HCT116 (cell line): ENCODE measurements at regions not wholly inside any gene's neighbourhood (a gene's known extent, or its start where the extent isn't known, plus 50 kb on each side); places are given as distances from the start of the nearest gene placed in this dataset.

Source experiments
- ATAC-seq: fragments of 200-7000 bp; cut with Tn5 transposase; 2 replicates; pipeline ENCODE4 v1.9.1; 2020; ENCODE audit warnings: mild to moderate bottlenecking, moderate library complexity
- BruUV-seq: library from RNA; stranded (reverse); fragments of 400-500 nt; replicated peaks from 2 replicates; lab custom pipeline; 2021; lab: Mats Ljungman, UMichigan
- CTCF ChIA-PET: fragments of 300-600 bp; sonication (Branson Sonifier 250); formaldehyde crosslinking; loops from one replicate; lab custom pipeline; 2021; ENCODE audit warnings: antibody characterized with exemption; lab: Charles Lee
- POLR2A ChIA-PET: fragments of 300-600, 350-600 bp; sonication (Branson Sonifier 250); formaldehyde crosslinking; loops from one replicate; lab custom pipeline; 2021; ENCODE audit warnings: antibody characterized with exemption; lab: Charles Lee
- RAD21 ChIA-PET, 2 experiments: fragments of 300-600 bp; sonication (Branson Sonifier 250); formaldehyde crosslinking; loops; one replicate each; lab custom pipeline; 2023; ENCODE audit warnings: low total read pairs in 2 of 2; ENCODE audit not compliant: uncharacterized antibody in 2 of 2, unreplicated experiment in 2 of 2, low non-redundant PET in 1 of 2; lab: Charles Lee
- DNase-seq: peaks from one replicate; pipeline ENCODE4 v3.0.0-alpha.2; 2010; ENCODE audit warnings: low read depth, low spot score
- H2AFZ ChIP-seq: fragments of 200-600 bp; shearing (Covaris generic), sonication (generic); 2 replicates; pipeline ENCODE4 v1.6.1; 2017; ENCODE audit warnings: low read depth, mixed run types, mixed read lengths, antibody characterized with exemption, low read length; ENCODE audit not compliant: poor library complexity, severe bottlenecking
- H3K27ac ChIP-seq: 2 replicates; pipeline ENCODE4 v1.5.1; 2012; ENCODE audit warnings: low read depth, low read length
- H3K27me3 ChIP-seq: fragments of 200-600 bp; sonication (generic); 2 replicates; pipeline ENCODE4 v1.6.1; 2016; ENCODE audit warnings: mixed run types, low read length, mixed read lengths; ENCODE audit not compliant: insufficient read depth
- H3K36me3 ChIP-seq, 2 experiments: fragments of 200-500 bp in 1 of 2; fragments of 200-600 bp in 1 of 2; sonication (Bioruptor generic) in 1 of 2; sonication (generic) in 1 of 2; 2 replicates each; pipeline versions ENCODE4 v1.5.1 to v1.6.1; 2014 to 2016; ENCODE audit warnings: low read length in 2 of 2, inconsistent platforms in 1 of 2, mixed read lengths in 1 of 2, mixed run types in 1 of 2; ENCODE audit not compliant: insufficient read depth in 2 of 2, control insufficient read depth in 1 of 2
- H3K4me1 ChIP-seq, 2 experiments: fragments of 200-600 bp in 1 of 2; sonication (generic) in 1 of 2; 2 replicates each; pipeline versions ENCODE4 v1.5.1 to v1.6.1; 2012 to 2017; ENCODE audit warnings: low read length in 2 of 2, inconsistent platforms in 1 of 2, mild to moderate bottlenecking in 1 of 2, mixed read lengths in 1 of 2, mixed run types in 1 of 2, moderate library complexity in 1 of 2; ENCODE audit not compliant: insufficient read depth in 2 of 2, control insufficient read depth in 1 of 2
- H3K4me2 ChIP-seq: fragments of 200-600 bp; sonication (generic); 2 replicates; pipeline ENCODE4 v1.6.1; 2017; ENCODE audit warnings: mixed run types, low read length, mixed read lengths
- H3K4me3 ChIP-seq, 2 experiments: fragments of 200-600 bp in 1 of 2; sonication (generic) in 1 of 2; replicated peaks in 1 of 2; 2 replicates each; pipeline ENCODE4 v1.5.1; 2011 to 2016; ENCODE audit warnings: low read length in 2 of 2, control low read depth in 1 of 2, low read depth in 1 of 2, mild to moderate bottlenecking in 1 of 2, mixed read lengths in 1 of 2, mixed run types in 1 of 2
- H3K79me2 ChIP-seq: fragments of 200-600 bp; sonication (generic); 2 replicates; pipeline ENCODE4 v1.6.1; 2017; ENCODE audit warnings: mild to moderate bottlenecking, mixed run types, low read length, moderate library complexity, mixed read lengths; ENCODE audit not compliant: insufficient read depth
- H3K9ac ChIP-seq: fragments of 200-600 bp; sonication (generic); 2 replicates; pipeline ENCODE4 v1.6.1; 2016; ENCODE audit warnings: low read length, mixed read lengths
- H3K9me2 ChIP-seq: fragments of 200-600 bp; sonication (generic), shearing (Covaris generic); 2 replicates; pipeline ENCODE4 v1.6.1; 2017; ENCODE audit warnings: mixed run types, mild to moderate bottlenecking, moderate library complexity; ENCODE audit not compliant: insufficient read depth
- H3K9me3 ChIP-seq, 2 experiments: fragments of 200-500 bp in 1 of 2; fragments of 200-600 bp in 1 of 2; sonication (Bioruptor generic) in 1 of 2; sonication (generic) in 1 of 2; 2 replicates each; pipeline ENCODE4 v1.6.1; 2014 to 2017; ENCODE audit warnings: low read length in 2 of 2, mixed read lengths in 2 of 2, inconsistent platforms in 1 of 2, low read depth in 1 of 2, mild to moderate bottlenecking in 1 of 2, mixed run types in 1 of 2, moderate library complexity in 1 of 2; ENCODE audit not compliant: control insufficient read depth in 1 of 2, insufficient read depth in 1 of 2
- H4K20me1 ChIP-seq: fragments of 200-600 bp; sonication (generic), shearing (Covaris generic); 2 replicates; pipeline ENCODE4 v1.6.1; 2017; ENCODE audit warnings: mixed run types, mild to moderate bottlenecking, moderate library complexity; ENCODE audit not compliant: insufficient read depth
- CBX3 ChIP-seq: IDR thresholded peaks from 2 replicates; pipeline ENCODE4 v1.6.1; 2012; ENCODE audit warnings: low read depth
- CEBPB ChIP-seq: IDR thresholded peaks from 2 replicates; pipeline ENCODE4 v1.6.1; 2012; ENCODE audit warnings: low read depth
- EGR1 ChIP-seq: IDR thresholded peaks from 2 replicates; pipeline ENCODE4 v1.6.1; 2012; ENCODE audit warnings: low read depth
- ELF1 ChIP-seq: IDR thresholded peaks from 2 replicates; pipeline ENCODE4 v1.6.1; 2012; ENCODE audit warnings: low read depth, borderline replicate concordance
- EZH2 ChIP-seq: fragments of 200-600 bp; sonication (generic); IDR thresholded peaks from 2 replicates; pipeline ENCODE4 v1.6.1; 2017; ENCODE audit warnings: antibody characterized with exemption, mixed run types
- JUND ChIP-seq: IDR thresholded peaks from 2 replicates; pipeline ENCODE4 v1.6.1; 2012
- MAX ChIP-seq: IDR thresholded peaks from 2 replicates; pipeline ENCODE4 v1.6.1; 2012
- POLR2A ChIP-seq: IDR thresholded peaks from 2 replicates; pipeline ENCODE4 v1.7.0; 2011; ENCODE audit warnings: borderline replicate concordance; ENCODE audit not compliant: insufficient read depth, insufficient read length; ENCODE audit errors: extremely low read depth
- POLR2AphosphoS5 ChIP-seq: IDR thresholded peaks from 2 replicates; pipeline ENCODE4 v1.6.1; 2011; ENCODE audit warnings: mild to moderate bottlenecking, low read depth, low read length, moderate library complexity
- RAD21 ChIP-seq: IDR thresholded peaks from 2 replicates; pipeline ENCODE4 v1.6.1; 2012; ENCODE audit warnings: low read depth, mild to moderate bottlenecking
- REST ChIP-seq: IDR thresholded peaks from 2 replicates; pipeline ENCODE4 v1.6.1; 2012; ENCODE audit warnings: low read depth
- SRF ChIP-seq: IDR thresholded peaks from 2 replicates; pipeline ENCODE4 v1.6.1; 2012; ENCODE audit warnings: low read depth
- YY1 ChIP-seq: IDR thresholded peaks from 2 replicates; pipeline ENCODE4 v1.6.1; 2011; ENCODE audit warnings: low read length, low read depth, moderate library complexity, mild to moderate bottlenecking; ENCODE audit not compliant: insufficient replicate concordance; ENCODE audit errors: extremely low read depth
- ZFX ChIP-seq: fragments of 450-650 bp; IDR thresholded peaks from 2 replicates; pipeline ENCODE4 v1.6.1; 2017
- ZNF274 ChIP-seq: fragments of 200-500 bp; sonication (Bioruptor generic); IDR thresholded peaks from 2 replicates; pipeline ENCODE4 v1.6.1; 2014; ENCODE audit warnings: mild to moderate bottlenecking, low read depth, low read length, inconsistent platforms
- intact Hi-C: fragments of 100-400 bp; cut with micrococcal nuclease; formaldehyde crosslinking; loops from 2 replicates; pipeline ENCODE4 v1.10.0; 2022
- TF ChIP-seq, protein P1 (sequence below): IDR thresholded peaks from 2 replicates; pipeline ENCODE4 v1.6.1; 2011; ENCODE audit warnings: mild to moderate bottlenecking, low read length, moderate library complexity; ENCODE audit not compliant: insufficient replicate concordance; ENCODE audit errors: extremely low read depth

GRCh38 chr1:56070601-56071000 is 508.8 kb downstream of the PLPP3 start:
- TF ChIP-seq CEBPB (no peak), YY1 (no peak), ZFX (no peak), JUND (no peak), POLR2A (no peak), EZH2 (no peak), RAD21 (no peak), POLR2AphosphoS5 (no peak), ZNF274 (no peak), REST (no peak), MAX (no peak), EGR1 (no peak), SRF (no peak), CBX3 (no peak), ELF1 (no peak)
- TF ChIP-seq, protein P1, sequence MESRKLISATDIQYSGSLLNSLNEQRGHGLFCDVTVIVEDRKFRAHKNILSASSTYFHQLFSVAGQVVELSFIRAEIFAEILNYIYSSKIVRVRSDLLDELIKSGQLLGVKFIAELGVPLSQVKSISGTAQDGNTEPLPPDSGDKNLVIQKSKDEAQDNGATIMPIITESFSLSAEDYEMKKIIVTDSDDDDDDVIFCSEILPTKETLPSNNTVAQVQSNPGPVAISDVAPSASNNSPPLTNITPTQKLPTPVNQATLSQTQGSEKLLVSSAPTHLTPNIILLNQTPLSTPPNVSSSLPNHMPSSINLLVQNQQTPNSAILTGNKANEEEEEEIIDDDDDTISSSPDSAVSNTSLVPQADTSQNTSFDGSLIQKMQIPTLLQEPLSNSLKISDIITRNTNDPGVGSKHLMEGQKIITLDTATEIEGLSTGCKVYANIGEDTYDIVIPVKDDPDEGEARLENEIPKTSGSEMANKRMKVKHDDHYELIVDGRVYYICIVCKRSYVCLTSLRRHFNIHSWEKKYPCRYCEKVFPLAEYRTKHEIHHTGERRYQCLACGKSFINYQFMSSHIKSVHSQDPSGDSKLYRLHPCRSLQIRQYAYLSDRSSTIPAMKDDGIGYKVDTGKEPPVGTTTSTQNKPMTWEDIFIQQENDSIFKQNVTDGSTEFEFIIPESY, result no peak
- no TSS peak for BruUV-seq
- no peaks in the 10 kb centered on the region for H3K36me3 ChIP-seq
- ATAC-seq (no peak), DNase-seq (no peak)
- no peaks in the 10 kb centered on the region for H3K79me2 ChIP-seq
- H3K27ac ChIP-seq, result no peak overlapping the region
- H4K20me1 ChIP-seq, result no peaks in the 10 kb centered on the region
- ChIA-PET POLR2A (no interaction called here), CTCF (no interaction called here), RAD21 (no interaction called here)
- H3K9me3 ChIP-seq, result no peaks in the 10 kb centered on the region
- H2AFZ ChIP-seq, result no peak overlapping the region
- no peaks in the 10 kb centered on the region for H3K27me3 ChIP-seq
- no peak overlapping the region for H3K4me3 ChIP-seq
- H3K9me2 ChIP-seq, result no peaks in the 10 kb centered on the region
- no peak overlapping the region for H3K9ac ChIP-seq
- no peak overlapping the region for H3K4me2 ChIP-seq
- H3K4me1 ChIP-seq, result peaks cover 0 to 3% of the 10 kb centered on the region in 2 experiments; a peak in 1 of 4 replicates
- intact Hi-C loops, result no loop called here
